Effector CD4-positive, alpha-beta T cell (primary cell): ENCODE measurements at regions not wholly inside any gene's neighbourhood (a gene's known extent, or its start where the extent isn't known, plus 50 kb on each side); places are given as distances from the start of the nearest gene placed in this dataset.

Experiments
- DNase-seq: peaks from one replicate; pipeline ENCODE4 v3.0.0-alpha.2; 2020

GRCh38 chr1:114310695-114311271 is 157.1 kb upstream of the SYT6 start:
- DNase-seq: no peak

GRCh38 chr1:114302821-114303220 is 149.2 kb upstream of the SYT6 start:
- DNase-seq: no peak

DNA sequence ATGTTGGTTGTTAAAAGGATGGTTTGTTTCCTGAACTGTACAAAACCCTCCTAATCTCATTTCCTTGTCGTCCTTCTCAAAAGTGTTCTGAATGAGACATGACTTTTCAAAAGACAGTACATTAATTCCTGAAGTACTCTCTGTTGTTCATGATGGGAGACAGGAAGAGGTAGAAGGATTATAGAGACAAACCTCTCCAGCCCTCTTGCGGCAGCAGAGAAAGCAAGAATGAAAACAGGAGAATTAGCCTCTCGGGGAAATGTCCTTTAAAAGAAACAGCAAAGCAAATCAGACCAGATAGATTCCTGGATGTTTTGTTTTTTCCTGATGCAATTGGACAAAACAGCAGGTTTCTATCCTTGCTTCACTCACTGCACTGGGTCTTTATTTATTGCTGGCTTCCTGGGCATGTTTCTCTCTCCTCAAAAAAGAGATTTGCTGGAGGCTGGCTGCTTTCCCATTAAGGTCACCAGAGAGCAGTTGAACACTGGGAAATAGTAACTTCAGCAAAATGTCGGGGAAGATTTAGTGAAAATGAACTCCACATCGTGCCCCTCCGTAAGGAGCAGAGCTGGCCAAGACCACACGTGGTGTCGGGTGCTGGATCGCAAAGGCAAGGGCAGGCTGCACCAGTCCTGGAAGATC is 145.8 kb upstream of the SYT6 start:
- no peak for DNase-seq

DNA sequence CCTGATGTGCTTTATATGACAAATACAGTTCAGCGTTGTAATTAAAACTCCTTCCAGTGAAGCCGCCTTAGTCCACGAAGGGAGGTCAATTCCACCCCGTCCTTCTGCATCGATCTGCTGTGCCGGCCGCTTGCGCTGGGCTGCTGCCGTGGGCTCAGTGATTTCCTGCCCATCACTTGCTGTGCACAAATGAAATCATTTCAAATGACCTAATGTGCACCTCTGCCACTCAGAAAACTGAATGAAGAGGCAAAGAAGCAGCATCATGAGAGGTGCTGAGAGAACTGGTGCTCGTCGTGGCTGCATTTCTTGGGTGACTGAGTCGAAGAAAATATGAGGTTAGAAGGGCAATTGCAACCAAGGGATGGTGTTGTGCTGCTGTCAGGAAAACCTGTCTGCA is 144.3 kb upstream of the SYT6 start:
- no peak for DNase-seq

DNA sequence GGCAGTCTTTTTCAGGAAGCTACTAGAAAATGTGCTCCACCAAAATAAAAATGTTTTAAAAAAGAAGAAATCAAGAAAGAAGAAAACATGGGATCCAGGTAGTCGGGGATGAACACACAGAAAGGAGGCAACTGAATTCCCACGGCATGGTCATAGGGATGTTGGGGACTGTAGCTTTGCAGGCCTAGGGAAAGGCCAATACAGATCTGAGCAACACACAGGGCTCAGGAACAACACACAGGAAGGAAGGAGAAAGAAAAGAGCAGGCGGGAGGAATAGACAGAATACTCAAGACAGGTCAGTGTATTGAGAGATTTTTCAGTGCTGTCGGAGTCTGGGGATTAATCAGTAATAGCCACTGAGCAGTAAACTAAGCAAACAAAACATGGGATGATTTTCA is 142.7 kb upstream of the SYT6 start:
- no peak for DNase-seq

DNA sequence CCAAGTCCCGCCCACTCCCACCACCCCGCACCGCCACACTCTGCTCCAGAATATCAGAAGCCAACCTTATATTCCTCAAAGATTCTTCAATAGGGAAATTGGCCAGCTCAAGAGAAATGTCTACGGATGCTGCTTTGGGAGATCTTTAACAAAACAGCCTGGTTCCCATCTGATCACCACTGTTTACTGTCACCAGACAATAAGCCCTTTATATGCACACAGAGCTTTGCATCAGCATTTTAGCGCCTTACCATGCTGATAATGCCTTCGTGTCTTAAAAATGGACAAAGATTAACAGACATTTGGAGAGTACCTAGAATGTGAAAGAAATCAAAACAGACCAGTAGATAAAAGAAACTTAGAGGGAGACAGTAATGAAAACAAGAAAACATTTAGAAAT is 141.7 kb upstream of the SYT6 start:
- no peak for DNase-seq

DNA sequence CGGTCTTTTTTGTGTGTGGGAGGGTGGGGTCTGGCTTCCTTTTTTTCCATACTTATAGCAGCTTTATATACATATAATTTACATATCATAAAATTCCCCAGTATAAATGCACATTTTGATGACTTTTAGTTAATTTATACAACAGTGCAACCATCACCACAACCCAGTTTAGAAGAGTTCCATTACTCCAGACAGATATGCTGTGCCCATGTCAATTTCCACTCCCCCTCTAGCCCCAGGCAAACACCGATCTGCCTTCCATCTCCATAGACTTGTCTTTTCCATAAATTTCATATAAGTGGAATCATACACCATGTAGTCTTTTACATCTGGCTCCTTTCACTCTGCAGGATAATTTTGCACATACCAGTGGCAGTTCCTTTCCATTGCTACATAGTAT is 139.2 kb upstream of the SYT6 start:
- DNase-seq: no peak

DNA sequence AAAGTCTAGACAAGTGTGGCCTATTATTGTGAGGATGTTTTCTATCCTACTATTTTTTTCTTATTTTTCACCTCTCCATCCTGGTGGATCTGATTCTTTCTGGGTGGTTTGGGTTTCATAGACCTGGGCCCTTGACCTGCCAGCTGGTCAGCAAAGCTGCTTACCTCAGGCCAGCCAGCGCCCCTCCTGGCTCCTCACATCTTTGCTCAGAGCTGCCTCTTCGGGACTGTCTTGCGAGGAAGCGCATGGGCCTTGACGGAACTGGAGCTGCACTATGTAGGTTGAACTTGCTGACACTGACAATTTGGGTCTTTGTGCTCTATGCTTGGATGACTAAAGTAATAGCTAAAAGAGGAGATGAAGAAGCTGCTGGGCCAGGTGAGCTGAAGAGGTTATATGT is 138.5 kb upstream of the SYT6 start:
- DNase-seq: no peak

DNA sequence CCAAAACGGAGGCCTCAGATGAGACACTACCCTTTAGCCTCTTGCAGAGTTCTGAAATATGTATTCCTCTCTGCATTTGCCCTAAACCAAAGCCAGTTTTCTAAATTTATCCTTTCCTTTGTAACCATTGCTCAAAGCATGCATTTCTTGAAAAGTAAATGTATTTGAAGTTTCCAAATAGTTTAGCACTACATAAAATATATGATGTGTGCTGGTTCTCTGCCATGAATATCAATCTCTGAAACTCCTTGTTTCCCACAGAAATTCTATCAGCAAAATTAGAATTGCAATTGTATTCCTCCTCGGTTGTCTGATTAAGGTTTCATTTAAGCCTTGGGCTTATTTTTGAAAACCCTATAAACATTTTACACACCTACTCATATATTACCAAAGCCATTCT is 137.1 kb upstream of the SYT6 start:
- no peak for DNase-seq

DNA sequence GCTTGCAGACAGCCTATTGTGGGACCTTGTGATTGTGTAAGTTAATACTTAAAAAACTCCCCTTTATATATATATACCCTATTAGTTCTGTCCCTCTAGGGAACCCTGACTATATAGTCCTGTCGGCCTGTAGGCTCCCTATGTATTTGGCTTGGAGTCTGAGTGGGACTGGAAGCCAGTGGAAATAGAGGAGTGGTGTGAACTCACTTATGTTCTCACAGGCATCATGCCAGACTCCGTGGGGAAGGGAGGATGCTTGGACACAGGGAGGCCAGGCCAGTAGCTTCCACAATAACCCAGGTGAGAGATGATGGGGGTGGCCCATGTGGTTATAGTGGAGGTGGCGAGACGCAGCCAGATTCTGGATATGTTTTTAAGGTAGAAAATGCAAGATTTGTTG is 136.7 kb upstream of the SYT6 start:
- no peak for DNase-seq

DNA sequence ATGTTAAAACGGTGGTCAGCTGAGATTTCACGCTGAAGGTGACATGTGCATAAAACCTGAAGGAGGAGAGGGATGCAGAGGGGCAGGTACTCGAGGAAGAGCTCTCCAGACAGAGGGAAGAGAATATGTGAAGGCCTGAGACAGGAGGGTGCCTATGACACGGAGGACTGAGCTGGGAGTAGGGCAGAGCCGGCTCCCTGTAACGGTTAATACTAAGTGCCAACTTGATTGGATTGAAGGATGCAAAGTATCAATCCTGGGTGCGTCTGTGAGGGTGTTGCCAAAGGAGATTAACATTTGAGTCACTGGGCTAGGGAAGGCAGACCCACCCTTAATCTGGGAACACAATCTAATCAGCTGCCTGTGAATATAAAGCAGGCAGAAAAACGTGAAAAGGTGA is 136.2 kb upstream of the SYT6 start:
- DNase-seq: no peak

- DNase-seq: no peak
Observed at GRCh38 chr1:114289306-114289705, 135.6 kb upstream of the SYT6 start.

DNA sequence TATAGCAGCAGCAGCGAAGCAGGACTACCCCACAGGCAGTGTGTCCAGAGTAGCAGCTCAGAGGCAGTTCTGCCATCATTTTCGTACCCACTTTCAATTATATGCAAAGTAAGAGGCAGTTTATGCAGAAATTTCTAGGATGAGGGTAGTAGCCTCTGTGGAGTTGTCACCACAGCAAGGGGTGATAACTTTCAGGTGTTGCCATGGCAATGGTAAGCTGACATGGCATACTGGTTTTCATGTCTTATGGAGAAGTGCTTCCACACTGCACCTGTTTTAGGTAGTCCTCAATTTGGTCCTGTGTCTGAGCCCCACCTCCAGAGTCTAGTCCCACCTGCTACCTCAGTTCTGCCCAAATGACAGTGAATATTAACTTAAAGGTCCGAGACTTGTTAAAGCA is 133.3 kb upstream of the SYT6 start:
- no peak for DNase-seq

DNA sequence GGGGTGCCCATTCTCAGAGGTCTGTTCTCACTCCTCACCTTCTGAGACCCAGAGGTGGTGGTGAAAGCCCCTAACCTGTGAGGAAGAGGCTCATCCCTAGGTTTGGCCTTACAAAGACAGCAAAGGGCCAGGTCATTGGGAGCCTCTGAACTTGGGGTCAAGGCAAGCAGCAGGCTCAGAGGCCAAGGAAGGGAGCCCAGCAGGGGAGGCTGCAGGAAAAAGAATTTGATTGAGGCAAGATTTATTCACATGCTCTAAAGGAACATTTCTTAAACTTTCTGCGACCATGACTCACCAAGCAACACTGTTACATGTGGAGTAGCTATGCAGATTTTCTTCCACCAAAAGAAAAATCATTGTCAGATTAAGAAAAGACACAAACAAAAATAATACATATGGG is 132.5 kb upstream of the SYT6 start:
- DNase-seq: no peak

GRCh38 chr1:114282751-114283403 is 129.2 kb upstream of the SYT6 start:
- DNase-seq: peak; percentile 77

GRCh38 chr1:114278911-114279310 is 125.2 kb upstream of the SYT6 start:
- no peak for DNase-seq

GRCh38 chr1:114278430-114278829 is 124.8 kb upstream of the SYT6 start:
- DNase-seq: no peak

GRCh38 chr1:114274621-114275317 is 121.1 kb upstream of the SYT6 start:
- DNase-seq: no peak

DNA sequence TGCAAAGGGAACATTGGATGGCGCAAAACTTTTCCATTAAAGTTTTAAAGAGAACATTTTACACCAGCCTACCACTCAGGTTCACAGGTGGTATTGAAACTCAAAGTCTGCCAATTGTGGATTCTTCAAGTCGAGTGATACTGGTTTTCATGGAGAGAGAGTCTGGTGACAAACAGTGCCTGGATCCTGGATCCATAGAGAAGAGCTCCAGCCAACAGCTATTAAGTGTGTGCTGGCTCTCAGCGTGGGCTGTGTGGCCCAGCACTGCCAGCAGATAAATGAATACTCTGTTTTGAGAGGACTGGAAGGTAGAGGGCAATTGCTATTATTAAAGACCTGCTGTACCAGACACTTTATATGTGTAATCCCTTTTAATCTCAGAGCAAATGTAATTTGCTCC is 118.9 kb upstream of the SYT6 start:
- DNase-seq: no peak

- DNase-seq: no peak
Observed at GRCh38 chr1:114270718-114271117, 117.0 kb upstream of the SYT6 start.

GRCh38 chr1:114270282-114270681 is 116.6 kb upstream of the SYT6 start:
- no peak for DNase-seq

DNA sequence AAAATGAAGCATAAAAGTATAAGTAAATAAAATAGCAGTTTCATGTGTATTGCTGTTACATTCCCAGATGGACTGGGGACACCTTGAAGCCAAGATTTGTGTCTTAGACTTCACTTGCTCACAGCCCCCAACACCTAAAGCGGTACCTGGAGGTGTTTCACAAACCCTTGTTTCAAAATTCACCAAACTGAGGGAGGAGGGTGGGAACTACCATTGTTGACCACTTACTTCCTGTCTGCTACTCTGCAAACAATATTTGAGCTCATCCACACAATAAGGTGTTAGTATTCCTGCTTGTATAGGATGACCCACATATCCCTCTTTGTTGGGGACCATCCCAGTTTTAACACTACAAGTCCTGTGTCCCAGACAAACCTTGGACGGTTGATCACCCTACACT is 115.9 kb upstream of the SYT6 start:
- DNase-seq: no peak

DNA sequence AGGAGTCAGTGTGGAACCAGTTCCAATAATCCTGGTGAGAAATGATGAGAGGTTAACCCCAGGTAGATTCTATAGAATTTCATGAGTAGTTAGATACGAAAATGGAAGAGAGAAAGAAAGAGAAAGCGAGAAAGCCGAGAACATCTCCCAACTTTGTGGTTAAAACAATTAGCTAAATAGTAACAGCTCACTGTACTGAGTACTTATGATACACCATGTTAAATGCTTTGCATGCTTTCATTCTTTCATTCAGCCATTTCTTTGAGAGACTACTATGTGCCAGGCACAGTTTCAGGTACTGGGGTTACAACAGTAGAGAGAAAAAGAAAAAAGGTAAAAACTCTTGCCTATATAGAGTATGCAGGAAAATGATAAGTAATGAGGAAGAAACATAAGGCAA is 109.7 kb upstream of the SYT6 start:
- no peak for DNase-seq

DNA sequence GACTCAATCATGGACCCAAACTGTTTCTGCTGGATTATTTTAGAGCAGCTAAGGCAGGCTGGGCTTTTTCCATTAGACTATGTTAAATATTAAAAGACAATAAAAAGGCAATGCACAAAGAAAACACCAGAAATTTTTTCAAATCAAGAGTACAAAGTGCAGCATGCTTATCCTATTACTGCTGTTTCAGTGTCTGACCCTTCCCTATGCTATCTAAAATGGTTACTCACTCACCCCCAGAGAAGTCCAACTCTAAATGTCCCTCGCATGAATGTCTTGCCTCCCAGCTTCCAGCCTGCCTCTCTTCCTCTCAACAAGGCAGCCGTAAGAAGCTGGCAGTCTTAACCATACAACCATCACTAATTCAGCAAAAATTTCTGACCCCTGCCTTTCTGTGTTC is 108.7 kb upstream of the SYT6 start:
- DNase-seq: no peak
